Endodermal cell (in vitro differentiated cells): ENCODE measurements at regions not wholly inside any gene's neighbourhood (a gene's known extent, or its start where the extent isn't known, plus 50 kb on each side); places are given as distances from the start of the nearest gene placed in this dataset.
A peak's percentile ranks its signal among the peaks of the same experiment; 100 is the strongest.

Experiments
- DNase-seq: peaks from one replicate; pipeline ENCODE4 v3.0.0-alpha.2; 2017
- H3K27ac ChIP-seq: 2 replicates; pipeline ENCODE4 v1.5.1; 2013; ENCODE audit warnings: mild to moderate bottlenecking, low read depth, low read length, moderate library complexity
- H3K27me3 ChIP-seq: 2 replicates; pipeline ENCODE4 v1.6.1; 2013; ENCODE audit warnings: mild to moderate bottlenecking, low read length, moderate library complexity; ENCODE audit not compliant: insufficient read depth, control insufficient read depth, poor library complexity, severe bottlenecking
- H3K36me3 ChIP-seq: 2 replicates; pipeline ENCODE4 v1.7.0; 2013; ENCODE audit warnings: mild to moderate bottlenecking, low read length, moderate library complexity; ENCODE audit not compliant: control insufficient read depth, insufficient read depth
- H3K4me1 ChIP-seq: one replicate; pipeline ENCODE4 v1.7.0; 2013; ENCODE audit warnings: low read length; ENCODE audit not compliant: control insufficient read depth, insufficient read depth
- H3K4me3 ChIP-seq: 2 replicates; pipeline ENCODE4 v1.5.1; 2013; ENCODE audit warnings: mild to moderate bottlenecking, low read length, moderate library complexity
- H3K9ac ChIP-seq: 2 replicates; pipeline ENCODE4 v1.6.1; 2013; ENCODE audit warnings: mild to moderate bottlenecking, low read length, moderate library complexity; ENCODE audit not compliant: poor library complexity, severe bottlenecking; ENCODE audit errors: extremely low read depth
- H3K9me3 ChIP-seq: 2 replicates; pipeline ENCODE4 v1.6.1; 2013; ENCODE audit warnings: mild to moderate bottlenecking, low read length, moderate library complexity; ENCODE audit not compliant: control insufficient read depth
- H3K27ac Mint-ChIP-seq: 2 replicates; pipeline ENCODE4 v1.8.0; 2020; ENCODE audit warnings: mixed read lengths
- H3K27me3 Mint-ChIP-seq: 2 replicates; pipeline ENCODE4 v1.8.0; 2021; ENCODE audit warnings: mild to moderate bottlenecking, mixed read lengths; ENCODE audit not compliant: insufficient read depth
- H3K36me3 Mint-ChIP-seq: 2 replicates; pipeline ENCODE4 v1.8.0; 2020; ENCODE audit warnings: low read depth, mixed read lengths
- H3K4me1 Mint-ChIP-seq: 2 replicates; pipeline ENCODE4 v1.8.0; 2020; ENCODE audit warnings: mixed read lengths
- H3K4me3 Mint-ChIP-seq: 2 replicates; pipeline ENCODE4 v1.8.0; 2020; ENCODE audit warnings: mild to moderate bottlenecking, moderate library complexity, mixed read lengths
- H3K9me3 Mint-ChIP-seq: 2 replicates; pipeline ENCODE4 v1.8.0; 2020; ENCODE audit warnings: mild to moderate bottlenecking, mixed read lengths
- CTCF ChIP-seq: fragments of 200-600 bp; sonication (generic); conservative IDR thresholded peaks from 2 replicates; pipeline ENCODE4 v1.5.0; 2021; ENCODE audit warnings: antibody characterized with exemption, mild to moderate bottlenecking
- WGBS, 2 experiments: methylation state at CpG; one replicate each; pipeline versions ENCODE4 v1.1.5 to v1.1.7; 2013; ENCODE audit warnings: missing lambda C conversion rate in 2 of 2, mixed read lengths in 1 of 2; ENCODE audit not compliant: insufficient coverage in 1 of 2, insufficient read length in 1 of 2; 5-methylcytosine and 5-hydroxymethylcytosine counted together

GRCh38 chr4:1488831-1489638 lies 82.8 kb upstream of the NKX1-1 start:
- no peak for TF ChIP-seq CTCF
- no peak overlapping the region for H3K27ac ChIP-seq
- H3K27ac Mint-ChIP-seq = no peak overlapping the region
- H3K36me3 Mint-ChIP-seq = no peaks in the 10 kb centered on the region
- WGBS, 2 experiments = 90 to 94% methylated on average over 10 to 28 of the region's 28 CpGs
- H3K4me1 Mint-ChIP-seq = no peaks in the 10 kb centered on the region
- H3K27me3 ChIP-seq = no peaks in the 10 kb centered on the region
- H3K9me3 Mint-ChIP-seq = peaks cover 34% of the 10 kb centered on the region
- DNase-seq = peak; percentile 30
- peaks cover 11% of the 10 kb centered on the region for H3K27me3 Mint-ChIP-seq
- no peak overlapping the region for H3K4me3 ChIP-seq
- no peaks in the 10 kb centered on the region for H3K36me3 ChIP-seq
- no peak overlapping the region for H3K4me3 Mint-ChIP-seq
- no peaks in the 10 kb centered on the region for H3K4me1 ChIP-seq
- peaks cover 25% of the 10 kb centered on the region for H3K9me3 ChIP-seq
- H3K9ac ChIP-seq = no peak overlapping the region

GRCh38 chr4:1488357-1488756 lies 82.1 kb upstream of the NKX1-1 start:
- peaks cover 39% of the 10 kb centered on the region for H3K9me3 Mint-ChIP-seq
- Histone ChIP-seq H3K4me3 (no peak overlapping the region), H3K4me1 (no peaks in the 10 kb centered on the region), H3K27me3 (peaks cover 5% of the 10 kb centered on the region), H3K36me3 (no peaks in the 10 kb centered on the region), H3K9me3 (peaks cover 25% of the 10 kb centered on the region), H3K27ac (no peak overlapping the region), H3K9ac (no peak overlapping the region)
- no peak overlapping the region for H3K27ac Mint-ChIP-seq
- peaks cover 15% of the 10 kb centered on the region for H3K27me3 Mint-ChIP-seq
- no peaks in the 10 kb centered on the region for H3K4me1 Mint-ChIP-seq
- WGBS, 2 experiments = 80 to 83% methylated on average over 1 to 7 of the region's 7 CpGs
- no peak for TF ChIP-seq CTCF
- no peaks in the 10 kb centered on the region for H3K36me3 Mint-ChIP-seq
- DNase-seq = no peak
- H3K4me3 Mint-ChIP-seq = no peak overlapping the region

GRCh38 chr4:1487761-1488160 lies 81.5 kb upstream of the NKX1-1 start:
- Histone ChIP-seq H3K36me3 (no peaks in the 10 kb centered on the region), H3K4me3 (no peak overlapping the region), H3K4me1 (no peaks in the 10 kb centered on the region), H3K27me3 (peaks cover 11% of the 10 kb centered on the region), H3K9me3 (peaks cover 25% of the 10 kb centered on the region), H3K9ac (no peak overlapping the region), H3K27ac (no peak overlapping the region)
- Mint-ChIP-seq H3K27ac (no peak overlapping the region), H3K4me3 (no peak overlapping the region), H3K4me1 (no peaks in the 10 kb centered on the region), H3K27me3 (peaks cover 18% of the 10 kb centered on the region), H3K36me3 (no peaks in the 10 kb centered on the region), H3K9me3 (peaks cover 44% of the 10 kb centered on the region)
- 91 to 93% methylated on average over 6 to 8 of the region's 8 CpGs for WGBS, 2 experiments
- no peak for TF ChIP-seq CTCF
- no peak for DNase-seq
